ENCODE measurements at regions not wholly inside any gene's neighbourhood (a gene's known extent, or its start where the extent isn't known, plus 50 kb on each side); places are given as distances from the start of the nearest gene placed in this dataset.

DNA sequence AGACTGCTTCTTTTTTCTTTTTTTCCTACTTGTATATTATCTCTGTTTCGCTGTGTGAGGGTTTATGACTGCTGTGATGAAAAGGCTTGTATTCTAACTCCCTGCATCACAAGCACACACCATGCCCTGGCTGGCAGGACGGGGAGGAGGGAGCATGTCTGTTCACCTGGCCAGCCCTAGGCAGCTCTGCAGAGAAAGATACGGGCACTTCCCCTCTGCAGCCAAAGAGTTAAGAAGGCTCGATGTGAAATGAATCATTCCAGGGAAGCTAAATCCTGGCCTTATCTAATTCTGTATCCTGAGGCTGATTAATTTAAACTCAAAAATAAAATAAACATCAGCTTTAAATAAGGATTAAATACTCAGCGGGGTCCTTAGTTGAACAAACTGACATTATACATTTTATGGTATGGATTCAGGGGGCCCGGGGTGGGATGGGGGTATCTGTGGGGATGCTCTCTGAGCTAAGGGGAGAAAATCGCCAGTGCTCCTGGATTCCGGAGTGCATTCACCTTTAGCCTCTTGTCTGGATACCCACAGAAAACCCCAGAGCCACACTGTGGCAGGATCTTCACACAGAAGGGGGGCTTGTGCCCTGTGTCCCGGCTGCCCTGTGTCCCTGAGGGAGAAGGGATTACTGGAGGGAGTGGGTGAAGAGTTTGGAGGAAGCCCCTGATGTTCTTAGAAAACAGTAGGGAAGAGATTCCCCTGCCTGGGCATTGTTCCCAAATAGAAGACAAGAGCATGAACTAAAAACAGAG, 321.5 kb downstream of the NPHP4 start:
- TF ChIP-seq, protein P1, sequence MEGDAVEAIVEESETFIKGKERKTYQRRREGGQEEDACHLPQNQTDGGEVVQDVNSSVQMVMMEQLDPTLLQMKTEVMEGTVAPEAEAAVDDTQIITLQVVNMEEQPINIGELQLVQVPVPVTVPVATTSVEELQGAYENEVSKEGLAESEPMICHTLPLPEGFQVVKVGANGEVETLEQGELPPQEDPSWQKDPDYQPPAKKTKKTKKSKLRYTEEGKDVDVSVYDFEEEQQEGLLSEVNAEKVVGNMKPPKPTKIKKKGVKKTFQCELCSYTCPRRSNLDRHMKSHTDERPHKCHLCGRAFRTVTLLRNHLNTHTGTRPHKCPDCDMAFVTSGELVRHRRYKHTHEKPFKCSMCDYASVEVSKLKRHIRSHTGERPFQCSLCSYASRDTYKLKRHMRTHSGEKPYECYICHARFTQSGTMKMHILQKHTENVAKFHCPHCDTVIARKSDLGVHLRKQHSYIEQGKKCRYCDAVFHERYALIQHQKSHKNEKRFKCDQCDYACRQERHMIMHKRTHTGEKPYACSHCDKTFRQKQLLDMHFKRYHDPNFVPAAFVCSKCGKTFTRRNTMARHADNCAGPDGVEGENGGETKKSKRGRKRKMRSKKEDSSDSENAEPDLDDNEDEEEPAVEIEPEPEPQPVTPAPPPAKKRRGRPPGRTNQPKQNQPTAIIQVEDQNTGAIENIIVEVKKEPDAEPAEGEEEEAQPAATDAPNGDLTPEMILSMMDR (IDR thresholded peaks at IDR 0.05; ENCODE audit: low read depth, low read length, poor library complexity, severe bottlenecking) = no peak
- no peak for TF ChIP-seq EZH2phosphoT487 (IDR thresholded peaks at IDR 0.05; ENCODE audit: borderline replicate concordance, low read length)

Data from DOHH2 (cell line).